ENCODE measurements at regions not wholly inside any gene's neighbourhood (a gene's known extent, or its start where the extent isn't known, plus 50 kb on each side); places are given as distances from the start of the nearest gene placed in this dataset.

GRCh38 chr4:20456407-20456806 lies 204.7 kb downstream of the SLIT2 start:
- no peak overlapping the region for H2BK5ac ChIP-seq (ENCODE audit: low read length)
- no peak overlapping the region for H4K8ac ChIP-seq (ENCODE audit: low read depth, low read length)
- H3K27me3 ChIP-seq (ENCODE audit: control insufficient read depth in 3 of 3, insufficient read depth in 3 of 3, low read depth in 1 of 3, low read length in 3 of 3): no peaks in the 10 kb centered on the region
- no peak overlapping the region for H3K4me2 ChIP-seq (ENCODE audit: insufficient read depth, low read length, poor library complexity, severe bottlenecking)
- H2AK5ac ChIP-seq (ENCODE audit: low read depth, low read length): no peak overlapping the region
- peaks cover 5 to 7% of the 10 kb centered on the region in 2 donors for H3K4me1 ChIP-seq (ENCODE audit: control insufficient read depth in 2 of 2, insufficient read depth in 1 of 2, low read depth in 1 of 2, low read length in 2 of 2)
- no peak overlapping the region for H3K9ac ChIP-seq (ENCODE audit: low read depth, low read length, poor library complexity)
- no peak overlapping the region for H3K23ac ChIP-seq (ENCODE audit: low read depth, low read length, poor library complexity)
- no peak overlapping the region for H3K4me3 ChIP-seq (ENCODE audit: low read length in 2 of 2)
- H2BK15ac ChIP-seq (ENCODE audit: low read length): no peak overlapping the region
- H3K36me3 ChIP-seq (replicated peaks in 1 of 2; ENCODE audit: control insufficient read depth in 2 of 2, insufficient read depth in 2 of 2, low read length in 2 of 2): no peaks in the 10 kb centered on the region
- H3K4ac ChIP-seq (ENCODE audit: low read length): no peak overlapping the region
- no peak overlapping the region for H3K14ac ChIP-seq (ENCODE audit: low read length)
- DNase-seq (ENCODE audit: low spot score): no peak
- H2AFZ ChIP-seq (ENCODE audit: low read length): no peak overlapping the region
- H2BK12ac ChIP-seq (ENCODE audit: low read length): no peak overlapping the region
- H3K79me1 ChIP-seq (ENCODE audit: low read depth, low read length): no peaks in the 10 kb centered on the region
- H3K18ac ChIP-seq (ENCODE audit: low read length): no peak overlapping the region
- no peak overlapping the region for H2BK120ac ChIP-seq (ENCODE audit: low read depth, low read length)
- H3K9me3 ChIP-seq (replicated peaks in 1 of 2; ENCODE audit: control insufficient read depth in 2 of 2, insufficient read depth in 1 of 2, low read depth in 1 of 2, low read length in 2 of 2): no peaks in the 10 kb centered on the region
- H3K27ac ChIP-seq (replicated peaks; ENCODE audit: low read length): no peak overlapping the region
- no peak overlapping the region for H4K91ac ChIP-seq (ENCODE audit: low read depth, low read length, poor library complexity)

DNA sequence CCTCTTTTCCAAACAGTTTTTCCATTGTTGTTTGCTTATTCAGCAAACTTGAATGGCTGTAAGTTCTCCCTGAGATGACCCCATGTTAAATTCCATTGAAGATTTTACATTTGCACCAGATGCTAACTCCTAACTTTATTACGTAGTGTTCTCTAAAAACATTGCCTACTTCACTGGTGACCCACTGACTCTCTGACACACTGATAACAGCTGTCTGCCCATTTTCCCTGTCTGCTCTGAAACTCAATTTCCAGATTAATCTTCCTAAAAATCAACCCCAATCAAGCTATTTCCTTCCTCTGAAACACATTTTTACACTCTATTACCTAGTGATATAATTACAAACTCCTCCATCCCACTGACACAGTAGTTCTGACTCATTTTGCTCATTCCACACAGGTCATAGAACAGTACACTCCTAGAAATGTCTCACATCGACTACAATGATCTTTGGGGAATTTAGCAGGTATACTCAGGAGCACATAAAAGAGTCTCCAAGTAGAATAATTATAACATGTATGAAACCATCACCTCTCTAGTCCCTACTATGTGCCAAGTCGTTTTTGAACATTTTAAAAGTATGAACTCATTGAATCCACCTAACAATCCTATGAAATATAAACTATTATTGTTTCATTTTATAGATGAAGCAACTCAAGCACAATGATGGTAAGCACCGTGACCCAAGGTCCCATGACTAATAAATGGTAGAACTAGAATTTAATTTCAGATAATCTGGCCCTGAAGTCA lies 210.9 kb downstream of the SLIT2 start:
- Histone ChIP-seq H3K27me3 (ENCODE audit: control insufficient read depth in 3 of 3, insufficient read depth in 3 of 3, low read depth in 1 of 3, low read length in 3 of 3) (no peaks in the 10 kb centered on the region), H3K27ac (replicated peaks; ENCODE audit: low read length) (no peak overlapping the region), H3K14ac (ENCODE audit: low read length) (no peak overlapping the region), H3K9ac (ENCODE audit: low read depth, low read length, poor library complexity) (no peak overlapping the region), H4K91ac (ENCODE audit: low read depth, low read length, poor library complexity) (no peak overlapping the region), H3K36me3 (replicated peaks in 1 of 2; ENCODE audit: control insufficient read depth in 2 of 2, insufficient read depth in 2 of 2, low read length in 2 of 2) (no peaks in the 10 kb centered on the region), H3K4ac (ENCODE audit: low read length) (no peak overlapping the region), H3K18ac (ENCODE audit: low read length) (no peak overlapping the region), H2AK5ac (ENCODE audit: low read depth, low read length) (no peak overlapping the region), H3K4me2 (ENCODE audit: insufficient read depth, low read length, poor library complexity, severe bottlenecking) (no peak overlapping the region), H3K23ac (ENCODE audit: low read depth, low read length, poor library complexity) (no peak overlapping the region), H3K4me3 (ENCODE audit: low read length in 2 of 2) (no peak overlapping the region), H2BK120ac (ENCODE audit: low read depth, low read length) (no peak overlapping the region), H4K8ac (ENCODE audit: low read depth, low read length) (no peak overlapping the region), H2BK12ac (ENCODE audit: low read length) (no peak overlapping the region), H3K4me1 (ENCODE audit: control insufficient read depth in 2 of 2, insufficient read depth in 1 of 2, low read depth in 1 of 2, low read length in 2 of 2) (no peaks in the 10 kb centered on the region), H3K9me3 (replicated peaks in 1 of 2; ENCODE audit: control insufficient read depth in 2 of 2, insufficient read depth in 1 of 2, low read depth in 1 of 2, low read length in 2 of 2) (no peaks in the 10 kb centered on the region), H2BK5ac (ENCODE audit: low read length) (no peak overlapping the region), H2AFZ (ENCODE audit: low read length) (no peak overlapping the region), H2BK15ac (ENCODE audit: low read length) (no peak overlapping the region), H3K79me1 (ENCODE audit: low read depth, low read length) (no peaks in the 10 kb centered on the region)
- WGBS, 2 donors (ENCODE audit: extremely low coverage in 2 of 2, insufficient read length in 2 of 2, insufficient replicate concordance in 1 of 2): no CpG with 5 or more reads among the region's 4 CpGs
- DNase-seq (ENCODE audit: low spot score): no peak

DNA sequence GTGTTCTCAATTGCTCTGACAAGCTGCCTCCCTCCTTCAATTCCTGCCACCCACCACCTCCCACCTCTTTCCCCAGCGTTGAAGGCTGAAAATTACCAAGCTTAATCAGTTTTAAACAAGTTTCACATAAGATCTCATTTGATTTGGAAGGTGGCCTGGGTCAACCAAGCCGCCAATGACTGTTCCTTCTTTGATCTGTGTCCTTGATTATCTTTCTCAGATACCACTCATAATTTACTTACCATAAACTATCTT lies 211.4 kb downstream of the SLIT2 start:
- Histone ChIP-seq H3K79me1 (ENCODE audit: low read depth, low read length) (no peaks in the 10 kb centered on the region), H3K14ac (ENCODE audit: low read length) (no peak overlapping the region), H4K91ac (ENCODE audit: low read depth, low read length, poor library complexity) (no peak overlapping the region), H2BK15ac (ENCODE audit: low read length) (no peak overlapping the region), H3K36me3 (replicated peaks in 1 of 2; ENCODE audit: control insufficient read depth in 2 of 2, insufficient read depth in 2 of 2, low read length in 2 of 2) (no peaks in the 10 kb centered on the region), H3K4me2 (ENCODE audit: insufficient read depth, low read length, poor library complexity, severe bottlenecking) (no peak overlapping the region), H3K27me3 (ENCODE audit: control insufficient read depth in 3 of 3, insufficient read depth in 3 of 3, low read depth in 1 of 3, low read length in 3 of 3) (no peaks in the 10 kb centered on the region), H3K9me3 (replicated peaks in 1 of 2; ENCODE audit: control insufficient read depth in 2 of 2, insufficient read depth in 1 of 2, low read depth in 1 of 2, low read length in 2 of 2) (no peaks in the 10 kb centered on the region), H2BK12ac (ENCODE audit: low read length) (no peak overlapping the region), H2AK5ac (ENCODE audit: low read depth, low read length) (no peak overlapping the region), H3K23ac (ENCODE audit: low read depth, low read length, poor library complexity) (no peak overlapping the region), H3K4me1 (ENCODE audit: control insufficient read depth in 2 of 2, insufficient read depth in 1 of 2, low read depth in 1 of 2, low read length in 2 of 2) (no peaks in the 10 kb centered on the region), H3K9ac (ENCODE audit: low read depth, low read length, poor library complexity) (no peak overlapping the region), H3K4ac (ENCODE audit: low read length) (no peak overlapping the region), H4K8ac (ENCODE audit: low read depth, low read length) (no peak overlapping the region), H2BK5ac (ENCODE audit: low read length) (no peak overlapping the region), H3K18ac (ENCODE audit: low read length) (no peak overlapping the region), H2BK120ac (ENCODE audit: low read depth, low read length) (no peak overlapping the region), H2AFZ (ENCODE audit: low read length) (no peak overlapping the region), H3K4me3 (ENCODE audit: low read length in 2 of 2) (no peak overlapping the region), H3K27ac (replicated peaks; ENCODE audit: low read length) (no peak overlapping the region)
- DNase-seq (ENCODE audit: low spot score): no peak
- WGBS, 2 donors (ENCODE audit: extremely low coverage in 2 of 2, insufficient read length in 2 of 2, insufficient replicate concordance in 1 of 2): no CpG with 5 or more reads among the region's 2 CpGs

GRCh38 chr4:20464381-20464780 lies 212.7 kb downstream of the SLIT2 start:
- no peak overlapping the region for H3K4ac ChIP-seq (ENCODE audit: low read length)
- no peak overlapping the region for H4K8ac ChIP-seq (ENCODE audit: low read depth, low read length)
- H3K14ac ChIP-seq (ENCODE audit: low read length): no peak overlapping the region
- no peaks in the 10 kb centered on the region for H3K9me3 ChIP-seq (replicated peaks in 1 of 2; ENCODE audit: control insufficient read depth in 2 of 2, insufficient read depth in 1 of 2, low read depth in 1 of 2, low read length in 2 of 2)
- H2AK5ac ChIP-seq (ENCODE audit: low read depth, low read length): no peak overlapping the region
- no peak overlapping the region for H3K4me3 ChIP-seq (ENCODE audit: low read length in 2 of 2)
- no CpG with 5 or more reads among the region's 5 CpGs for WGBS, 2 donors (ENCODE audit: extremely low coverage in 2 of 2, insufficient read length in 2 of 2, insufficient replicate concordance in 1 of 2)
- H3K4me2 ChIP-seq (ENCODE audit: insufficient read depth, low read length, poor library complexity, severe bottlenecking): no peak overlapping the region
- no peaks in the 10 kb centered on the region for H3K36me3 ChIP-seq (replicated peaks in 1 of 2; ENCODE audit: control insufficient read depth in 2 of 2, insufficient read depth in 2 of 2, low read length in 2 of 2)
- DNase-seq (ENCODE audit: low spot score): no peak
- no peak overlapping the region for H3K27ac ChIP-seq (replicated peaks; ENCODE audit: low read length)
- H3K18ac ChIP-seq (ENCODE audit: low read length): no peak overlapping the region
- H3K9ac ChIP-seq (ENCODE audit: low read depth, low read length, poor library complexity): no peak overlapping the region
- H4K91ac ChIP-seq (ENCODE audit: low read depth, low read length, poor library complexity): no peak overlapping the region
- H2BK120ac ChIP-seq (ENCODE audit: low read depth, low read length): no peak overlapping the region
- no peaks in the 10 kb centered on the region for H3K79me1 ChIP-seq (ENCODE audit: low read depth, low read length)
- no peak overlapping the region for H2BK12ac ChIP-seq (ENCODE audit: low read length)
- no peak overlapping the region for H2BK5ac ChIP-seq (ENCODE audit: low read length)
- H3K23ac ChIP-seq (ENCODE audit: low read depth, low read length, poor library complexity): no peak overlapping the region
- no peaks in the 10 kb centered on the region for H3K4me1 ChIP-seq (ENCODE audit: control insufficient read depth in 2 of 2, insufficient read depth in 1 of 2, low read depth in 1 of 2, low read length in 2 of 2)
- H2AFZ ChIP-seq (ENCODE audit: low read length): no peak overlapping the region
- no peaks in the 10 kb centered on the region for H3K27me3 ChIP-seq (ENCODE audit: control insufficient read depth in 3 of 3, insufficient read depth in 3 of 3, low read depth in 1 of 3, low read length in 3 of 3)
- H2BK15ac ChIP-seq (ENCODE audit: low read length): no peak overlapping the region

Data from neuronal stem cell (in vitro differentiated cells).